Neural progenitor cell (in vitro differentiated cells): ENCODE measurements at regions not wholly inside any gene's neighbourhood (a gene's known extent, or its start where the extent isn't known, plus 50 kb on each side); places are given as distances from the start of the nearest gene placed in this dataset.

Experiments used
- DNase-seq: peaks from one replicate; pipeline ENCODE4 v3.0.0-alpha.2; 2016; ENCODE audit warnings: low spot score
- H2AFZ ChIP-seq: fragments of 200-600 bp; sonication (generic); replicated peaks from 2 replicates; pipeline ENCODE4 v1.6.1; 2016; ENCODE audit warnings: antibody characterized with exemption
- H3F3A ChIP-seq: fragments of 200-600 bp; sonication (generic); 2 replicates; pipeline ENCODE4 v1.6.1; 2016; ENCODE audit warnings: antibody characterized with exemption, low read depth
- H3K27ac ChIP-seq: fragments of 200-600 bp; sonication (generic); 2 replicates; pipeline ENCODE4 v1.5.1; 2016; ENCODE audit warnings: mild to moderate bottlenecking
- H3K27me3 ChIP-seq: fragments of 200-600 bp; sonication (generic); 2 replicates; pipeline ENCODE4 v1.6.1; 2016; ENCODE audit warnings: mild to moderate bottlenecking, moderate library complexity
- H3K36me3 ChIP-seq: fragments of 200-600 bp; sonication (generic); 2 replicates; pipeline ENCODE4 v1.5.1; 2016
- H3K4me1 ChIP-seq: fragments of 200-600 bp; sonication (generic); 2 replicates; pipeline ENCODE4 v1.6.1; 2016; ENCODE audit warnings: mixed run types
- H3K4me2 ChIP-seq: fragments of 200-600 bp; sonication (generic); 2 replicates; pipeline ENCODE4 v1.6.1; 2016
- H3K4me3 ChIP-seq: fragments of 200-600 bp; sonication (generic); 2 replicates; pipeline ENCODE4 v1.5.1; 2016
- H3K79me2 ChIP-seq: fragments of 200-600 bp; sonication (generic); 2 replicates; pipeline ENCODE4 v1.6.1; 2016; ENCODE audit warnings: low read depth
- H3K9ac ChIP-seq: fragments of 200-600 bp; sonication (generic); 2 replicates; pipeline ENCODE4 v1.6.1; 2016
- H3K9me3 ChIP-seq: fragments of 200-600 bp; sonication (generic); 2 replicates; pipeline ENCODE4 v1.5.1; 2016; ENCODE audit warnings: low read depth
- H4K20me1 ChIP-seq: fragments of 200-600 bp; sonication (generic); 2 replicates; pipeline ENCODE4 v1.6.1; 2016; ENCODE audit warnings: low read depth
- H3K27ac Mint-ChIP-seq: 3 replicates; pipeline ENCODE4 v1.8.0; 2021; ENCODE audit warnings: mixed read lengths
- H3K27me3 Mint-ChIP-seq: 2 replicates; pipeline ENCODE4 v1.8.0; 2022; ENCODE audit warnings: low read depth, mild to moderate bottlenecking, inconsistent platforms, moderate library complexity, mixed read lengths; ENCODE audit not compliant: insufficient read depth
- H3K36me3 Mint-ChIP-seq: 3 replicates; pipeline ENCODE4 v1.8.0; 2021; ENCODE audit warnings: mixed read lengths
- H3K4me1 Mint-ChIP-seq: 3 replicates; pipeline ENCODE4 v1.8.0; 2021; ENCODE audit warnings: mixed read lengths
- H3K4me3 Mint-ChIP-seq: 3 replicates; pipeline ENCODE4 v1.8.0; 2021; ENCODE audit warnings: mild to moderate bottlenecking, moderate library complexity, mixed read lengths
- H3K9me3 Mint-ChIP-seq: 3 replicates; pipeline ENCODE4 v1.8.0; 2020; ENCODE audit warnings: mixed read lengths
- EZH2 ChIP-seq: fragments of 200-600 bp; sonication (generic); IDR thresholded peaks from 2 replicates; pipeline ENCODE4 v1.6.1; 2017; ENCODE audit warnings: antibody characterized with exemption, mild to moderate bottlenecking, moderate library complexity
- EZH2phosphoT487 ChIP-seq: fragments of 200-600 bp; sonication (generic); IDR thresholded peaks from 2 replicates; pipeline ENCODE4 v1.6.1; 2017; ENCODE audit warnings: antibody characterized with exemption
- TF ChIP-seq, protein P1 (sequence below): fragments of 200-600 bp; sonication (generic); IDR thresholded peaks from 2 replicates; pipeline ENCODE4 v1.5.1; 2017; ENCODE audit warnings: antibody characterized with exemption, mild to moderate bottlenecking

DNA sequence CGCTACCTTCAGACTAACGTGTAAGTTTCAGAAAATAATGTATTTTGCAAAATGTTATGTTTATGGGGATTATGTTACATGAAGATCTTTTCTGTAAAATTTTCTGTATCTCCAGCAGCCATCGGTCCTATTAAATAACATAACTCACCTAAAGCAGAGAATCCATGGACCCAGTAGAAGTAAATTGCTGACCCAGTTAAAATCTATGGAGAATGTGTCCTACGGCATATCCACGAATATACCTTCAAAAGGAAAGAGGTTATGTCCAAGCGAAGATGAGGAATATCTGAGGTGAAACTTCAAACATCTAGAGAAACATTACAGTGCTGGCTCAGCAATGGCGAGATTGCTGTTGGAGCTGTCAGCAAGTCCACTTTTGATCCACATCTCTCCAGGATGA lies 492.2 kb upstream of the ADAMTS16 start:
- no peak for DNase-seq
- H3F3A ChIP-seq, result no peaks in the 10 kb centered on the region
- H3K27ac ChIP-seq, result no peak overlapping the region
- no peaks in the 10 kb centered on the region for H3K4me1 ChIP-seq
- Mint-ChIP-seq H3K27me3 (no peaks in the 10 kb centered on the region), H3K36me3 (no peaks in the 10 kb centered on the region), H3K4me3 (no peak overlapping the region), H3K4me1 (peaks cover 8% of the 10 kb centered on the region), H3K9me3 (no peaks in the 10 kb centered on the region), H3K27ac (no peak overlapping the region)
- no peaks in the 10 kb centered on the region for H3K79me2 ChIP-seq
- H3K9ac ChIP-seq, result no peak overlapping the region
- no peak overlapping the region for H3K4me3 ChIP-seq
- no peak overlapping the region for H3K4me2 ChIP-seq
- no peaks in the 10 kb centered on the region for H3K36me3 ChIP-seq
- TF ChIP-seq, protein P1, sequence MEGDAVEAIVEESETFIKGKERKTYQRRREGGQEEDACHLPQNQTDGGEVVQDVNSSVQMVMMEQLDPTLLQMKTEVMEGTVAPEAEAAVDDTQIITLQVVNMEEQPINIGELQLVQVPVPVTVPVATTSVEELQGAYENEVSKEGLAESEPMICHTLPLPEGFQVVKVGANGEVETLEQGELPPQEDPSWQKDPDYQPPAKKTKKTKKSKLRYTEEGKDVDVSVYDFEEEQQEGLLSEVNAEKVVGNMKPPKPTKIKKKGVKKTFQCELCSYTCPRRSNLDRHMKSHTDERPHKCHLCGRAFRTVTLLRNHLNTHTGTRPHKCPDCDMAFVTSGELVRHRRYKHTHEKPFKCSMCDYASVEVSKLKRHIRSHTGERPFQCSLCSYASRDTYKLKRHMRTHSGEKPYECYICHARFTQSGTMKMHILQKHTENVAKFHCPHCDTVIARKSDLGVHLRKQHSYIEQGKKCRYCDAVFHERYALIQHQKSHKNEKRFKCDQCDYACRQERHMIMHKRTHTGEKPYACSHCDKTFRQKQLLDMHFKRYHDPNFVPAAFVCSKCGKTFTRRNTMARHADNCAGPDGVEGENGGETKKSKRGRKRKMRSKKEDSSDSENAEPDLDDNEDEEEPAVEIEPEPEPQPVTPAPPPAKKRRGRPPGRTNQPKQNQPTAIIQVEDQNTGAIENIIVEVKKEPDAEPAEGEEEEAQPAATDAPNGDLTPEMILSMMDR, result no peak
- no peak for TF ChIP-seq EZH2phosphoT487
- TF ChIP-seq EZH2, result no peak
- no peak overlapping the region for H2AFZ ChIP-seq
- no peaks in the 10 kb centered on the region for H3K27me3 ChIP-seq
- no peaks in the 10 kb centered on the region for H3K9me3 ChIP-seq
- no peaks in the 10 kb centered on the region for H4K20me1 ChIP-seq

GRCh38 chr5:4651806-4652565 lies 488.1 kb upstream of the ADAMTS16 start:
- Histone ChIP-seq H3F3A (no peaks in the 10 kb centered on the region), H3K79me2 (no peaks in the 10 kb centered on the region), H3K27me3 (no peaks in the 10 kb centered on the region), H3K4me3 (no peak overlapping the region), H4K20me1 (no peaks in the 10 kb centered on the region), H3K9me3 (no peaks in the 10 kb centered on the region), H2AFZ (no peak overlapping the region), H3K9ac (no peak overlapping the region), H3K4me2 (no peak overlapping the region), H3K27ac (no peak overlapping the region), H3K4me1 (no peaks in the 10 kb centered on the region), H3K36me3 (no peaks in the 10 kb centered on the region)
- Mint-ChIP-seq H3K4me1 (peaks cover 6% of the 10 kb centered on the region), H3K27me3 (peaks cover 3% of the 10 kb centered on the region), H3K9me3 (peaks cover 2% of the 10 kb centered on the region), H3K36me3 (no peaks in the 10 kb centered on the region), H3K4me3 (no peak overlapping the region), H3K27ac (no peak overlapping the region)
- no peak for DNase-seq
- TF ChIP-seq EZH2 (no peak), EZH2phosphoT487 (no peak)
- TF ChIP-seq, protein P1, result no peak

GRCh38 chr5:4653475-4653874 lies 486.7 kb upstream of the ADAMTS16 start:
- Histone ChIP-seq H3K4me1 (no peaks in the 10 kb centered on the region), H3K9me3 (no peaks in the 10 kb centered on the region), H3K9ac (no peak overlapping the region), H3K4me2 (no peak overlapping the region), H2AFZ (no peak overlapping the region), H3K79me2 (no peaks in the 10 kb centered on the region), H3K4me3 (no peak overlapping the region), H3K27me3 (no peaks in the 10 kb centered on the region), H3F3A (no peaks in the 10 kb centered on the region), H4K20me1 (no peaks in the 10 kb centered on the region), H3K36me3 (no peaks in the 10 kb centered on the region), H3K27ac (no peak overlapping the region)
- peaks cover 2% of the 10 kb centered on the region for H3K9me3 Mint-ChIP-seq
- TF ChIP-seq EZH2 (no peak), EZH2phosphoT487 (no peak)
- TF ChIP-seq, protein P1, result no peak
- peaks cover 6% of the 10 kb centered on the region for H3K4me1 Mint-ChIP-seq
- H3K27ac Mint-ChIP-seq, result no peak overlapping the region
- H3K36me3 Mint-ChIP-seq, result no peaks in the 10 kb centered on the region
- DNase-seq, result no peak
- H3K27me3 Mint-ChIP-seq, result peaks cover 3% of the 10 kb centered on the region
- no peak overlapping the region for H3K4me3 Mint-ChIP-seq
